ENCODE measurements at regions not wholly inside any gene's neighbourhood (a gene's known extent, or its start where the extent isn't known, plus 50 kb on each side); places are given as distances from the start of the nearest gene placed in this dataset.

GRCh38 chr18:34965566-34965965 lies 75.6 kb upstream of the MAPRE2 start (continued):
- TF ChIP-seq AR (CRISPR knock-in tag; IDR thresholded peaks at IDR 0.05) (no peak), NR1H2 (CRISPR knock-in tag; IDR thresholded peaks at IDR 0.05) (no peak), NFE2L1 (CRISPR knock-in tag; IDR thresholded peaks at IDR 0.05) (no peak), ATF1 (CRISPR knock-in tag; IDR thresholded peaks at IDR 0.05) (no peak)

- no peak overlapping the region for H3K4me3 Mint-ChIP-seq
- POLR2A ChIA-PET: no interaction called here
- no peak for DNase-seq (ENCODE audit: low spot score)
- no peak for ATAC-seq
- CTCF ChIA-PET: no interaction called here
- no peaks in the 10 kb centered on the region for H3K9me3 Mint-ChIP-seq
- H3K4me1 Mint-ChIP-seq: no peaks in the 10 kb centered on the region
- peaks cover 32% of the 10 kb centered on the region for H3K27me3 Mint-ChIP-seq (ENCODE audit: low read depth)
- H3K36me3 Mint-ChIP-seq: no peaks in the 10 kb centered on the region
- H3K27ac Mint-ChIP-seq: no peak overlapping the region
- TF ChIP-seq, protein P1, sequence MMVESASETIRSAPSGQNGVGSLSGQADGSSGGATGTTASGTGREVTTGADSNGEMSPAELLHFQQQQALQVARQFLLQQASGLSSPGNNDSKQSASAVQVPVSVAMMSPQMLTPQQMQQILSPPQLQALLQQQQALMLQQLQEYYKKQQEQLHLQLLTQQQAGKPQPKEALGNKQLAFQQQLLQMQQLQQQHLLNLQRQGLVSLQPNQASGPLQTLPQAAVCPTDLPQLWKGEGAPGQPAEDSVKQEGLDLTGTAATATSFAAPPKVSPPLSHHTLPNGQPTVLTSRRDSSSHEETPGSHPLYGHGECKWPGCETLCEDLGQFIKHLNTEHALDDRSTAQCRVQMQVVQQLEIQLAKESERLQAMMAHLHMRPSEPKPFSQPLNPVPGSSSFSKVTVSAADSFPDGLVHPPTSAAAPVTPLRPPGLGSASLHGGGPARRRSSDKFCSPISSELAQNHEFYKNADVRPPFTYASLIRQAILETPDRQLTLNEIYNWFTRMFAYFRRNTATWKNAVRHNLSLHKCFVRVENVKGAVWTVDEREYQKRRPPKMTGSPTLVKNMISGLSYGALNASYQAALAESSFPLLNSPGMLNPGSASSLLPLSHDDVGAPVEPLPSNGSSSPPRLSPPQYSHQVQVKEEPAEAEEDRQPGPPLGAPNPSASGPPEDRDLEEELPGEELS (CRISPR knock-in tag; IDR thresholded peaks at IDR 0.05): no peak
- TF ChIP-seq, protein P2, sequence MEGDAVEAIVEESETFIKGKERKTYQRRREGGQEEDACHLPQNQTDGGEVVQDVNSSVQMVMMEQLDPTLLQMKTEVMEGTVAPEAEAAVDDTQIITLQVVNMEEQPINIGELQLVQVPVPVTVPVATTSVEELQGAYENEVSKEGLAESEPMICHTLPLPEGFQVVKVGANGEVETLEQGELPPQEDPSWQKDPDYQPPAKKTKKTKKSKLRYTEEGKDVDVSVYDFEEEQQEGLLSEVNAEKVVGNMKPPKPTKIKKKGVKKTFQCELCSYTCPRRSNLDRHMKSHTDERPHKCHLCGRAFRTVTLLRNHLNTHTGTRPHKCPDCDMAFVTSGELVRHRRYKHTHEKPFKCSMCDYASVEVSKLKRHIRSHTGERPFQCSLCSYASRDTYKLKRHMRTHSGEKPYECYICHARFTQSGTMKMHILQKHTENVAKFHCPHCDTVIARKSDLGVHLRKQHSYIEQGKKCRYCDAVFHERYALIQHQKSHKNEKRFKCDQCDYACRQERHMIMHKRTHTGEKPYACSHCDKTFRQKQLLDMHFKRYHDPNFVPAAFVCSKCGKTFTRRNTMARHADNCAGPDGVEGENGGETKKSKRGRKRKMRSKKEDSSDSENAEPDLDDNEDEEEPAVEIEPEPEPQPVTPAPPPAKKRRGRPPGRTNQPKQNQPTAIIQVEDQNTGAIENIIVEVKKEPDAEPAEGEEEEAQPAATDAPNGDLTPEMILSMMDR (IDR thresholded peaks at IDR 0.05): no peak
- TF ChIP-seq ZNF138 (CRISPR knock-in tag; conservative IDR thresholded peaks at IDR 0.05) (no peak), MXD4 (CRISPR knock-in tag; IDR thresholded peaks at IDR 0.05; ENCODE audit: borderline replicate concordance) (no peak)
Measured at GRCh38 chr18:34970106-34970505, 71.1 kb upstream of the MAPRE2 start.

DNA sequence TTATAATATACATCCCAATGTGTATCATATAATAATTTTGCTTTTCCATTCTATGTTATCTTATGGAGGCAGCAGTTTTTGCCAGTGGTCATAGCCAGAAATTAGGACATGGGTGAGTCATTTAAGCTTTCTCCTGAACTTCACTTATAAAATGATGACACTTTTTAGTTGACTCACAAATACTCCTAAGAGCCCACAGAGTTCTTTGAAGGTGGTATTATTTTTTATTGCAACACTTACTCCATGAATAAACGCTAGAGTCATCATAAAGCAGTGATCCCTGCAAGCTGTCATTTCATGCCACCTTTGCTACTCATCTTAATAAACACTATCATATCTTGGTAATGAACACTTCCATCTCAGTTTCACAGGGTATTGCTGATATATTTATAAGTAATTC lies 69.9 kb upstream of the MAPRE2 start:
- CTCF ChIA-PET: interaction anchor here (0.6 kb wide), 1 partner anchor 90 kb away, joined by 4 read pairs; no protein-coding TSS in a partner anchor

More for the DNA sequence above, 69.9 kb upstream of the MAPRE2 start:
- Mint-ChIP-seq H3K9me3 (no peaks in the 10 kb centered on the region), H3K36me3 (no peaks in the 10 kb centered on the region), H3K4me3 (no peak overlapping the region), H3K27me3 (ENCODE audit: low read depth) (peaks cover 44% of the 10 kb centered on the region), H3K27ac (no peak overlapping the region), H3K4me1 (peaks cover 6% of the 10 kb centered on the region)
- DNase-seq (ENCODE audit: low spot score) (no peak), ATAC-seq (no peak)
- POLR2A ChIA-PET: no interaction called here
- no peak for TF ChIP-seq E2F4 (CRISPR knock-in tag; IDR thresholded peaks at IDR 0.05; ENCODE audit: borderline replicate concordance, low read depth)
- no peak for TF ChIP-seq AR (CRISPR knock-in tag; IDR thresholded peaks at IDR 0.05)
- TF ChIP-seq ZNF138 (CRISPR knock-in tag; conservative IDR thresholded peaks at IDR 0.05): no peak
- no peak for TF ChIP-seq ZNF121 (CRISPR knock-in tag; IDR thresholded peaks at IDR 0.05)

Data from WTC11 (cell line).